ENCODE measurements at regions not wholly inside any gene's neighbourhood (a gene's known extent, or its start where the extent isn't known, plus 50 kb on each side); places are given as distances from the start of the nearest gene placed in this dataset.

- TF ChIP-seq CTCF (IDR thresholded peaks at IDR 0.05) (no peak), POLR2A (IDR thresholded peaks at IDR 0.05) (no peak)
Observed at GRCh38 chr5:124206540-124206939, 539.9 kb downstream of the ZNF608 start.
